Endothelial cell of umbilical vein (primary cell): ENCODE measurements at regions not wholly inside any gene's neighbourhood (a gene's known extent, or its start where the extent isn't known, plus 50 kb on each side); places are given as distances from the start of the nearest gene placed in this dataset.

Experiments
- CTCF ChIP-seq, 2 donors: IDR thresholded peaks; 1 replicate in 1 of 2; 2 replicates in 1 of 2; pipeline ENCODE4 v1.5.1; 2011; ENCODE audit warnings: low read length in 2 of 2, mild to moderate bottlenecking in 2 of 2, moderate library complexity in 2 of 2, control low read depth in 1 of 2, inconsistent platforms in 1 of 2, low read depth in 1 of 2; ENCODE audit not compliant: insufficient read depth in 1 of 2; ENCODE audit errors: extremely low read depth in 1 of 2
- EZH2 ChIP-seq: IDR thresholded peaks from 2 replicates; pipeline ENCODE4 v1.6.1; 2012; ENCODE audit warnings: borderline replicate concordance, low read depth, mild to moderate bottlenecking, moderate library complexity, low read length, inconsistent platforms; ENCODE audit not compliant: severe bottlenecking
- POLR2A ChIP-seq: IDR thresholded peaks from 2 replicates; pipeline ENCODE4 v1.6.1; 2012; ENCODE audit warnings: low read depth, mild to moderate bottlenecking, control low read depth, low read length

GRCh38 chr1:191696354-191696753 is 461.9 kb upstream of the RGS18 start:
- TF ChIP-seq POLR2A, result no peak
- no peak for TF ChIP-seq CTCF (IDR thresholded peaks at IDR 0.05; ENCODE audit: extremely low read depth in 1 of 2, insufficient read depth in 1 of 2, low read depth in 1 of 2, low read length in 2 of 2)
- no peak for TF ChIP-seq EZH2
